Suprapubic skin (tissue), 4 donors: ENCODE measurements at regions not wholly inside any gene's neighbourhood (a gene's known extent, or its start where the extent isn't known, plus 50 kb on each side); places are given as distances from the start of the nearest gene placed in this dataset.

ENCODE experiments used
- CTCF ChIP-seq, 2 donors: fragments of 200-600 bp in 1 of 2; fragments of 450-650 bp in 1 of 2; sonication (generic) in 1 of 2; IDR thresholded peaks; one replicate each; pipeline ENCODE4 v1.5.1; 2016 to 2019; ENCODE audit warnings: antibody characterized with exemption in 2 of 2, mild to moderate bottlenecking in 1 of 2, moderate library complexity in 1 of 2
- EP300 ChIP-seq: sonication (generic); formaldehyde crosslinking; IDR thresholded peaks from one replicate; pipeline ENCODE4 v1.6.1; 2017; ENCODE audit warnings: antibody characterized with exemption
- POLR2A ChIP-seq, 2 donors: fragments of 450-650 bp; IDR thresholded peaks; one replicate each; pipeline ENCODE4 v1.6.1; 2017; ENCODE audit warnings: antibody characterized with exemption in 2 of 2, mild to moderate bottlenecking in 2 of 2, moderate library complexity in 2 of 2
- POLR2AphosphoS5 ChIP-seq, 3 donors: sonication (generic); formaldehyde crosslinking; IDR thresholded peaks; one replicate each; pipeline ENCODE4 v1.6.1; 2017; ENCODE audit warnings: antibody characterized with exemption in 3 of 3

- TF ChIP-seq POLR2AphosphoS5 (IDR thresholded peaks at IDR 0.05): no peak
- TF ChIP-seq CTCF (IDR thresholded peaks at IDR 0.05): no peak
- TF ChIP-seq POLR2A (IDR thresholded peaks at IDR 0.05): no peak
- TF ChIP-seq EP300: no peak
Measured at GRCh38 chr1:73782901-73783300, 415.1 kb downstream of the LRRIQ3 start.
